ENCODE measurements at regions not wholly inside any gene's neighbourhood (a gene's known extent, or its start where the extent isn't known, plus 50 kb on each side); places are given as distances from the start of the nearest gene placed in this dataset.

DNA sequence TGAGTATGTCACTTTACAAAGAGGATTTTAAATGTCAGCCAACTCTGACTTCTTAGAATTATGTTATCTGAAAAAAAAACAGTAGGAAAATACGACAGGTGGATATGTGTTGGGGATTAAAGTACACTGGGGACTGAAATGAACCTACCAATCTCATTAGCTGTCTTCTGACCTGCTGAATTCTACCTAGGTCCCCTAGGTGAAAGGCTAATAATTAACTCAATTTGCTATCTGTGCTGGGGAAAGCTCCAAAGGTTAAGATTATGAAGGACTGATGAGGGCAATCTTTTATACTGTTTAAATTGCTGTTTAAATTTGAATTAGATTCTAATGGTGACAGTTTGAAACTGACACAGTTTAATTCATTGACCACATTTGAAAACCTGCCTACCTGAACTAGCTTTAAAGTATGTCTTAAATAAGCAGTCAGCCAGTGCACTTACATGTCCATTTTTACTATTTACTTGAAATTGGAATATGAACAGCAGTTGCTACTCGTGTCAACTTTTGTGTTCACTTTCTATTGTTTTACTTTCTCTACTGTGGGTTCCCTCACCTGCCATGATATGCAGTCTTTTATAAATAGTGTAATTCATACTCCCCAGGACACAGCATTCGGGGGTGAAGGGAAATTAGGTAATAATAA lies 977.3 kb downstream of the C4orf33 start:
- TF ChIP-seq GATA3 (IDR thresholded peaks at IDR 0.05; ENCODE audit: low read depth, low read length) = no peak

DNA sequence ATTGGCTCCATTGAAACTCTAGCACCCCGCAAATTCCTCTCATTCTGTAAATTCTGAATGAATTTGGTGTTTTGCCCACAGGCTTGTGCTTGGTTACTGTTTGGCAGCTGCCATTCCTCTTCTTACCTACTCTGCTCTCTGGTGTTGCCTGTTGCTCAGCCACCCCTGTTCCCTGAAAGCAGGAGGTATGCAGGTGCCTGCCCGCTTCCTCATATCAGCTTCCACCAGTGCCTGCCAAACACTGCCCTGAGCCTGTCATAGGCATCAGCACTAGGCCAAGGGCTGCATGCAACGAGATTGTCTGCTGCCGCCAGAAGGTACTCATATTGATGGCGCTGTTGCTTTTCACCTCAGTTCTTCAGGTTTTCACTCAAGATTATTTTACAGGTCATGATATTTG lies 978.1 kb downstream of the C4orf33 start:
- TF ChIP-seq GATA3 (IDR thresholded peaks at IDR 0.05; ENCODE audit: low read depth, low read length) (no peak), GATA2 (IDR thresholded peaks at IDR 0.05; ENCODE audit: low read depth, low read length) (no peak)

DNA sequence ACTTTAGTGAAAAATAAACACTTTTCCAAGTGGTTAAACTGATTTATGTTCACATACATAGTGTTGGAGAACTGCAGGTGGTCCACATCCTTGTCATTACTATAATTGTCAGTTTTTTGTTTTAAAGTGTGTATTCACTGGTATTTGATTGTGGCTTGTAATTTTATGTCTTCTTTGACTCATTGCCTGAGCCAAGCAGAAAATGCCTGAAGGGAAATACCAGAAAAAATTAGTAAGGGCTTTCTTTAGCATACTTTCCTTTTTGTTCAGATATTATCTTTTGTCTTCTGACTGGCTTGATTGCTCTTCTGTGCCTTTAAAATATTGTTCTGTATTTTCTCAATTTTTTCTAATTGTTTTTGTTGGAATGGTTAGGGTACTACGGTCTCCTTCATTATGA lies 981.3 kb downstream of the C4orf33 start:
- TF ChIP-seq GATA2 (IDR thresholded peaks at IDR 0.05; ENCODE audit: low read depth, low read length) = no peak

DNA sequence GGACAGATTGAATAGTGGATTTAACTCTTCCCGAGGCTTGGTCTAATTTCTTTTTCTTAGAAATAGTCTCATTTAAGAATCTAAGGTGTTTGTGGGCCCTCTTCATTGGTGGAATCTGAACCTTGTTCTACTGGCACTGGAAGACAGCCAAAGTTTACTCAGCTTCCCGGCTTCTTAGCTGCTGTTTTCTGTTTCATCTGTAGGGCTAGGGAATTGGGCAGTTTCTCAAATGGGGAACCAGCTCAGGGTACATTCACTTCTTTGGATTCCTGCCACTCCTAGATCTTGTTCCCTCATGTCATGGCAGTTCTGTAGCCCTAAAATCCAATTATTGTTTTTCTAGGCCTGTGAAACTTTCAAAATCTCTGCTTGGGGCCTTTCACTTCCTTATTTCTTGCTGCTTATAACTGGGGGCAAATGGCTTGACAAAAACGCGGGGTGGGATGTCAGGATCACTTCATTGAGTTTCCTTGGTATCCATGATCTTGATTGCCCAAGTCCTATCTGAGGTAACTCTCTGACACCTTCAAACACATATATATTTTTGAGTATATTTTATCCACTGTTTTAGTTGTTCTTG lies 985.0 kb downstream of the C4orf33 start:
- TF ChIP-seq GATA3 (IDR thresholded peaks at IDR 0.05; ENCODE audit: low read depth, low read length) (no peak), GATA2 (IDR thresholded peaks at IDR 0.05; ENCODE audit: low read depth, low read length) (no peak)

DNA sequence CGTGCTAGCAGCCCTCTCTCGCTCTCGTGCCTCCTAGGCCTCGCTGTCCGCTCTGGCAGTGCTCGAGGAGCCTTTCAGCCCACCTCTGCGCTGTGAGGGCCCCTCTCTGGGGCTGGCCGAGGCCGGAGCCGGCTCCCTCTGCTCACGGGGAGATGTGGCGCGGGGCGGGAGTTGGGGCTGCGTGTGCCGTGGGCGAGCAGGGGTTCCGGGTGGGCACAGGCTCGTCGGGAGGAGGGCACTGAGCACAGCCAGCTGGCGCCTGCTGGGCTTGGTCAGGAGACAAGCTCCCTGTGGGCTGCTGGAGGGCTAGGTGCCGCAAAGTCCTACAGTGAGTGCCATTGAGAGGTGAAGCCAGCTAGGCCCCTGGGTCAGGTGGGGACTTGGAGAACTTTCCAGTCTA lies 994.5 kb downstream of the C4orf33 start:
- TF ChIP-seq GATA2 (IDR thresholded peaks at IDR 0.05; ENCODE audit: low read depth, low read length) = no peak
- TF ChIP-seq GATA3 (IDR thresholded peaks at IDR 0.05; ENCODE audit: low read depth, low read length) = no peak

DNA sequence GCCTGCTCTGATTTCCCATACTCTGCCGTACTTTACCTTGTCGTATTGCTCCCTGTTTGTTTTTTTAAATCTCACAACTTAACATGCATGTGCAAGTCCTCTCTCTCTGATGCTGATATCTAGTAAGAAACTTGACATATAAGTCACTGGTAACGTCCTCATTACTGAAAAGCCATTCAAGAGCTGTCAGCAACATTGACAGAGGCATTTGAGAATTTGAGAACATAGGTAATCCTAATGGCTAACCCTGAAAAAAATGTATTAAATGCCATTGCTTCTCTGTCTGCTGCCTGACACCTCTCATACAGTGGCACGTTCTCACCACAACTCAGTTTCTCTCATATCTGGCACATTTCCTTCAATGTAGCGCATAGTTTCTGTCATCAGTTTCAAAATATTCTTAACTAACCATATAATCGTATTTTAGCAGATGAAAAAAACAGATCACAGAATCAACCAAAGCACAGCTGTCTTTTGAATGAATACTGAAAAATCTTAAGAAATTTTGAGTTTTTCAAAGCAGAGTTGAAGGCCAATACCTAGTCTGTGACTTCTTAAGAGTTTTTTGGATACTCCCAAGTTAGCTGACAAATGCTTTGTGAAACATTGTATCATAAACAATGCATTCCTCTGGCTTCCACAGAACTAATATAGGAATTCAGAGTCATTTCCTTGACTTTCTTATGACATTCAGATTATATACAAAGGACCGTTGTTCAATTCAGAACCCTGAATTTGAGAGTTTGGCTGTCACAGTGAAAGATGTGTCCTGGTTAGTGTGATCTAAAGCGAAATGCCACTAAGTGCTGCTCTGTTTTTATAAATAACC lies 996.4 kb downstream of the C4orf33 start:
- TF ChIP-seq GATA3 (IDR thresholded peaks at IDR 0.05; ENCODE audit: low read depth, low read length) = no peak

DNA sequence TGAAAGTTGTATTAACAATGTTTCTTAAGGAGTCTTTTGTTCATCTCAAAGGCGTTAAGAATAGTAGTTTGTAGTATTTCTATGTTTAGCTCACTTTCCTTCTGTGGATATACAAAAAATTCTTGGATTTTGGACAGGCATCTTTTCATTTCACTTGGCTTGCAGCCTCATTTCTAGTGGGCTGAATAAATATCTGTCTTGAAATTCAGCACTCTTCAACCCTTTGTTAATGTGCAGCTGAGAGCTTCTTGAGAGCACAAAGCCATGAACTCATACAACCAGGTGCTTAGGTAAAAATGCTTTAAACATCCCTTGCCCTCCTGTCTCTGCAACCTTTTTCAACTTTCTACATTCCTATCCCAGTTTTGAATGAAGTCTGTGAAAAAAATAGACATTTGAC lies 1003.2 kb downstream of the C4orf33 start:
- no peak for TF ChIP-seq GATA3 (IDR thresholded peaks at IDR 0.05; ENCODE audit: low read depth, low read length)
- TF ChIP-seq GATA2 (IDR thresholded peaks at IDR 0.05; ENCODE audit: low read depth, low read length) = no peak

DNA sequence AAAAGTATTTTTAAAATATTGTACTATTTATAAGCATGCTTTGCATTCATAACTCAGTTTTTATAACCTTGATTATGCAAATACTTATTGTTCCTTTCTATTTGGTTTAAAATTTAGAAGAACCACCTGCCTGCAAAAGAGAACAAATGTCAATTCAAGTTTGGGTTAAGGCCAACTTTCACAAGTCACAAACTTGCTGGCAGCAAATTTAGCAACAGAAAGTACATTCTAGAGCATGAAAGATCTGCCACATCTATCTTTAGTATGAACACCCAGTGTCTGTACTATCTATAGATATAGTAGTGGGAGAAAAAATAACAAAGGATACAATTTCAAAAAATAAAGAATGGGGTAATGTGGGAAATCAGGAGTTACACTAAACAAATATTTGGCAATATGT lies 1014.2 kb downstream of the C4orf33 start:
- TF ChIP-seq GATA3 (IDR thresholded peaks at IDR 0.05; ENCODE audit: low read depth, low read length) = no peak
- TF ChIP-seq GATA2 (IDR thresholded peaks at IDR 0.05; ENCODE audit: low read depth, low read length) = no peak

DNA sequence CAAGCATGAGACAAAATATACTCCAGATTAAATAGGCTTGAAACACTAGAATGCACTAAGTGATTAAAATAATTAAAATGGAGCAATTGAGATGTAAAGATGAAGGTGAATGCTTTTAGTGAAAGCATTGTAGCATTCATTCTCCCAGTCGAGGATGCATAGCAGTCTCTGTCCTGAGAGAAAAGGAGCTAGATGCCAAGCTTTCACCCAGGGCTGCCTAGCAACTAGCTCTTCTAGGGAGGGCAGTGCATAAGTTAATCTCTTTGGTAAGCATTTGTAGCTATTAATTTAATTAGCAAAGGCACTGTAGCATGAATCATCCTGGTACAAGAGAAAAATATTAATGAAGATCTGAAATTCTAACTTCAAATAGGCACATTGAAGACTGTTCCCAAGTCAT lies 1014.8 kb downstream of the C4orf33 start:
- TF ChIP-seq GATA2 (IDR thresholded peaks at IDR 0.05; ENCODE audit: low read depth, low read length) = no peak
- TF ChIP-seq GATA3 (IDR thresholded peaks at IDR 0.05; ENCODE audit: low read depth, low read length) = no peak

DNA sequence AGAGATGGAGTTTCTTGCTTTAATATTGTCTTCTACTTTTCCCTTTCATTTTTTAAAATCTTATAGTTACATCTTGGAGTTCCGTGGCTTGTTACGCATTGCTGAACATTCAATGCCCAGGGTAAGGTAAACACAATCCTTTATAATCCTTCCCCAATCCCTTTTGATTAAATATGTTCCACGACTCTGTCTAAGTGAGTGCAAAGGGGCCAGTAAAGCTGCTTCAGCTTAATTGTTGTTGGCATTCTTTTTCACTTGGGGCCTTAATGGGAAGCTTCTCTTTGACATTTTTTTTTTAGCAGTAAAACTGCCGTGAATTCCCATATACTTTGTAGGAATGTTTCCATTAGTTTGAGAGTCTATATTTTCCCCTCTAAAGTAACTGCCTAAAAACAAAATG lies 1028.1 kb downstream of the C4orf33 start:
- TF ChIP-seq GATA3 (IDR thresholded peaks at IDR 0.05; ENCODE audit: low read depth, low read length) (no peak), GATA2 (IDR thresholded peaks at IDR 0.05; ENCODE audit: low read depth, low read length) (no peak)

DNA sequence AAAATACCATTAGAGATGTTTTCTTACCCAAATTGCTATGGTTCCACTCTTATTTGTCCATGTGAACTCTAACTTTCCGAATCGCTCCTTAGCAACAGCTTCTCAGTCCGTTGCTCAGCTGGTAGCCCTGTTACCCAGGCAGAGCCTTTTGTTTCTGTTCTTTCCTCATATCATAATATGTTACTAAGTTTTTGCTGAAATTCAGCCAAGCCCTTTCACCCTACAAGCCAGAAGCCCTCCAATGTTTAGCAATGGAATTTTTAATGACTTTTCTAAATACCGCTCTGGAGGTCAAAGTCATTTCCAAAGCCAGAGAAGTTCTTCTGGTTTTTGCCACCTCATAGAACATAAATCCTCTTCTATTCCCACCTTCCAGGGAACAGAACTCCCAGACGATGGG lies 1029.5 kb downstream of the C4orf33 start:
- TF ChIP-seq GATA2 (IDR thresholded peaks at IDR 0.05; ENCODE audit: low read depth, low read length) = no peak
- TF ChIP-seq GATA3 (IDR thresholded peaks at IDR 0.05; ENCODE audit: low read depth, low read length) = no peak

DNA sequence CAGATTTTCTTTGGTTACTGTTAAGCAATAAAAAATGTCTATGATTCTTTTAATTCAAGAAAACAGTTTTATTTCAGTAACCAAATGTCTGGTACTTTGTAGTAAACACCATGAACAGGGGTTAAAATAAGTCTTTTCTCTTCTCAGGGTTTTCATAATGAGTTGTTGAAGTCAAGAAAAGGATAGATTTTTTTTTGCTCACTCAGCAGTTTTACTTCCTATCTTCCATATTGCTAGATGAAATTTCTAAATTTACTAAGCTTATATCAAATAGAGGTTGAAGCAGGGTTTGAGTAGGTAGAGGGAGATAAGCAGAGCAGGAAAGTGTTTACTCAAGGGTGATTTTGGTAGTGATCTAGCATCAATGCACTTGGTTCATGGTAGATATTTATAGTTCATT lies 1031.3 kb downstream of the C4orf33 start:
- TF ChIP-seq GATA2 (IDR thresholded peaks at IDR 0.05; ENCODE audit: low read depth, low read length) (no peak), GATA3 (IDR thresholded peaks at IDR 0.05; ENCODE audit: low read depth, low read length) (no peak)

DNA sequence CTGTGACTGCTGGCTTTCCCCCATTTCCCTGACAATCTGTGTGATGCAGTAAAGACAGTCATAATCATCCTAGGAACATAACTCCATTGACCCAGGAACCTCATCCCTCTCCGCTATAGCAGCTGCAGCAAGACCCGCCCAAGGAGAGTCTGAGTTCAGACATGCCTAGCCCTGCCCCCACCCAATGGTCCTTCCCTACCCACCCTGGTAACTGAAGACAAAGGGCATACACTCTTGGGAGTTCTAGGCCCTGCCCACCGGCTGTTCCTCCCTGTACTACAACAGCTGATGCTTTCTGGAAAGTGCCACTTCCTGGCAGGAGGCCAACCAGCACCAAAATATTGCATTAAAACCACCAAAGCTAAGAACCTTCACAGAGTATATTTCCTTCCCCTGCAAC lies 1035.6 kb downstream of the C4orf33 start:
- no peak for TF ChIP-seq GATA2 (IDR thresholded peaks at IDR 0.05; ENCODE audit: low read depth, low read length)
- no peak for TF ChIP-seq GATA3 (IDR thresholded peaks at IDR 0.05; ENCODE audit: low read depth, low read length)

DNA sequence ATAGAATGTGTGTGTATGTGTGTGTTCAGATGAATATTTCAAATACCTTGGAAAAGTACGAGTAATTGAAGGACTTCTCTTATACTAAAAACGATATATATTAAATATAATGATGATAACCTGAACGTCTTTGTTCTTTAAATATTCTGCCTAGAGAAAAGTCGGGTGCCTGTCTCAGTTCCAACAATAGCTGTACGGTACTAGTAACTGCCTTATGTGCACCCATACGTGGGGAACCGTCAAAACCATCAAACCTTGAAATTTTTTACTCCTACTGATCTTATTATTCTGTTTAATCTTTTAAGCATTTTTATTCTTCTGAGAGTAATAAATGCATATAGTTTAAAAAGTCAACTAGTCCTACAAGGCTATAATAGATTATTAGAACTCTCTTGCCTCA lies 1045.7 kb downstream of the C4orf33 start:
- TF ChIP-seq GATA3 (IDR thresholded peaks at IDR 0.05; ENCODE audit: low read depth, low read length) = no peak
- TF ChIP-seq GATA2 (IDR thresholded peaks at IDR 0.05; ENCODE audit: low read depth, low read length) = no peak

DNA sequence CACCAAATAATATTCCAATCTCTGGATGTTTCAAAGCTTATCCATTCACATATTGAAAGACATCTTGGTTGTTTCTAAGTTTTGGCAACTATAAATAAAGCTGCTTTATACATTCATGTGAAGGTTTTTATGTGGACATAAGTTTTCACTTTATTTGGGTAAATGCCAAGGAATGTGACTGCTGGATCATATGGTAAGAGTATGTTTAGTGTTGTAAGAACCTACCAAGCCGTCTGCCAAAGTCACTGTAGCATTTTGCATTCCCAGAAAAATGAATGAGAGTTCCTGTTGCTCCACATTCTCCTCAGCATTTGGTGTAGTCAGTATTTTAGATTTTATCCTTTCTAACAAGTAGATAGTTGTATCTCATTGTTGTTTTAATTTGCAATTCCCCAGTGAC lies 1047.7 kb downstream of the C4orf33 start:
- TF ChIP-seq GATA3 (IDR thresholded peaks at IDR 0.05; ENCODE audit: low read depth, low read length) (no peak), GATA2 (IDR thresholded peaks at IDR 0.05; ENCODE audit: low read depth, low read length) (no peak)
